ENCODE measurements at regions not wholly inside any gene's neighbourhood (a gene's known extent, or its start where the extent isn't known, plus 50 kb on each side); places are given as distances from the start of the nearest gene placed in this dataset.
"Not testable (repeated sequence)": the region's sequence is repeated elsewhere in the genome, so short reads cannot be mapped to it uniquely, and the experiment has no call there.

DNA sequence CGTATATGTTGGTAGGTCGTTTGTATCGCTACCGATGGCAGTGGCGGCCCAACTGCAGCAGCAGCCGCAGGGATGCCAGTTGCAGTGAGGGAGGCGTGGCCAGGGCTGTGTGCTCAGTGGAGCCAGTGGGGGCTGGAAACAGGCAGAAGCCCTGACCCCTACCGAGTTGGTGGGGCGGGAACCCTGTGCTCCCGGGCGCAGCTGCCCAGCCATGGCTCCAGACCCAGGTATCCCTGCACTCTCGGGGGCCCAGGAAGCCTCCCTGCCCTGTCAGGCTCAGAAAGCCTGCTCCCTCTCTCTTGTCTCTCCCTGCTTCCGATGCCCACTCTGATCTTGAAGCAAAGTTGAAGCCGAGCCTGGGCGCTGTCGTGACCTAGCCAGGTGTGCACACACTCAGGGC lies 78.6 kb upstream of the ITGB1 start:
- no peak for DNase-seq (ENCODE audit: low read depth)

GRCh38 chr10:33035411-33035810 lies 77.4 kb upstream of the ITGB1 start:
- no peak for DNase-seq (ENCODE audit: low read depth)

DNA sequence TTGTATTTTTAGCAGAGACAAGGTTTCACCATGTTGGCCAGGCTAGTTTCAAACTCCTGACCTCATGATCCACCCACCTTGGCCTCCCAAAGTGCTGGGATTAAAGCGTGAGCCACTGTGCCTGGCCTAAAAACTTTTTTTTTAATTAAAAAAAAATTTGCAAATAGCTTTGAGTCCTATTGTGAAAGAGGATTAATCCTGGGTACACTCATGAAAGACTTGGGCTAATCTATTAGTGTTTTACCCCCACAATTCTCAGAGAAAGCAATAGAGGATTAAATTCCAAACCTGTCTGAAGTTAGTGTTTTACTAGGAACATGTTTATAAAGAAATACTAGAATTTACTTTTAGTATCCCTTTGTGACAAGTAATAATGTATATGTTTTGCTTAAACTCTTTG lies 76.9 kb upstream of the ITGB1 start:
- DNase-seq (ENCODE audit: low read depth), result no peak

- DNase-seq (ENCODE audit: low read depth), result peak; percentile 38
Observed at GRCh38 chr10:33032654-33033151, 74.7 kb upstream of the ITGB1 start.

DNA sequence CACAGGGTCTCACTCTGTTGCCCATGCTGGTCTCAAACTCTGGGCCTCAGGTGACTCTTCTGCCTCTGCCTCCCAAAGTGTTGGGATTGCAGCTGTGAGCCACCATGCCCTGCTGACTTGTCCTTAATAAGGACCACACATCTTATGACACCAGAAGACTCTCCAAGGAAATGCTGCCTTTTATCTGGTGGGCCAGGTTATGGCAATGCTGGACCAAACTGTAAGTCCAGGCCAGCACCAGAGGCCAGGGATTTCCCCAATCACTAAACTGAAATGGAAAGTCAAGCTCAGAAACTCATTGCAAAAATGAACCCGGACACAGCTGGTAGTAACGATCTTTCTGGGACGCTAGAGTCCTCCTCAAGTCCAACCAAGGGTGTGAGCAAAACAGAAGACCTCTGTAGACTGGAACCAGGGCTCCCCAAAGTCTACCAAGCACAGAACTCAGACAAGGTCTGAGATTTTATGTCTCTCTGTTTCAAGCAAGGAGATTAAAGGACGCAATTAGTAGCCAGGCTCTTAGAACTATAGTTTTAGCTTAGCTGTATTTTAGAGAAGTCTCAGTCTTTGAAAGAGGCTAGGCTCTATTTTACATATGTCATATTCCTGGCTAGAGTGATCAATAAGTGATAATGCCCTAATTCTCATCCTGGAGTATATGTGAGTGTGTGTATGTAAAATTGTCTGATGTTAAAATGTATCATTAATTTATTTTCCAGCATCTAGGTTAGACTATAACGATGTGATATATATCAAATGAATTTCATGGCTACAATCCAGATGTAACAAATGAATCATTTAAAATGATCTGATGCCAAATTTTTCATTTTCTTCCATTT lies 74.0 kb upstream of the ITGB1 start:
- no peak for DNase-seq (ENCODE audit: low read depth)

DNA sequence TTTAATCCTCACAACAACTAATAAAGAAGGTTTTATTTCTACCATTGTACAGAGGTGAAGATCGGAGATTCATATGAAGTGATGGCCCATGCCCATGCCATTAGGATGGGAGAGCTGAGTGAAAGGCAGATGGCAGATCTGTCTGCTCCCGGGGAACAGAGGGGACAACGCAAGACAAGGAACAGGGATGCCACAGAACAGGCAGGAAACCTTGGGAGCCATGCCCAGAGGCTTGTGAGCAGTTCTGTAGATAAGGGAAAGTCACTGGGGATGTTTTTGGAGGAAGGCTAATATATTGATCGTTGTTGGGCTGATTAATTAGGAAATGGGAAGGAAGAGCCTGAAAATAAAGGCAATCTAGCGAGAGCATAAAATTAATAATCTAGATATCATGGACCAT lies 73.1 kb upstream of the ITGB1 start:
- no peak for DNase-seq (ENCODE audit: low read depth)

DNA sequence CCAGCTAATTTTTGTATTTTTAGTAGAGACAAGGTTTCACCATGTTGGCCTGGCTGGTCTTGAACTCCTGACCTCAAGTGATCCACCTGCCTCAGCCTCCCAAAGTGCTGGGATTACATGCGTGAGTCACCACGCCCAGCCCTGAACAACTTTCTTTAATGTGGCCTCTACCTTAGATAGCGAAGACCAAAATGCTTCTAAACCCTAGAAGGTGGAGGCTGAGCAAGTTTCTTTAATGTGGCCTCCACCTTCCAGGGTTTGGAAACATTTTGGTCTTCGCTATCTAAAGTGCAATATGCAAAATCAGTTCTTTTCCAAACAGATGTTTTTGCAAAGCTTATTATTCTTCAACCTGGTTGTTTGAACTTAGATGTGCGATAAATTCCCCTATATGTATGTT lies 70.5 kb upstream of the ITGB1 start:
- not testable (repeated sequence) for DNase-seq (ENCODE audit: low read depth)

- no peak for DNase-seq (ENCODE audit: low read depth)
Observed at GRCh38 chr10:33027088-33027487, 69.1 kb upstream of the ITGB1 start.

GRCh38 chr10:33026422-33026821 lies 68.4 kb upstream of the ITGB1 start:
- DNase-seq (ENCODE audit: low read depth), result no peak

GRCh38 chr10:33025910-33026309 lies 67.9 kb upstream of the ITGB1 start:
- DNase-seq (ENCODE audit: low read depth), result no peak

DNA sequence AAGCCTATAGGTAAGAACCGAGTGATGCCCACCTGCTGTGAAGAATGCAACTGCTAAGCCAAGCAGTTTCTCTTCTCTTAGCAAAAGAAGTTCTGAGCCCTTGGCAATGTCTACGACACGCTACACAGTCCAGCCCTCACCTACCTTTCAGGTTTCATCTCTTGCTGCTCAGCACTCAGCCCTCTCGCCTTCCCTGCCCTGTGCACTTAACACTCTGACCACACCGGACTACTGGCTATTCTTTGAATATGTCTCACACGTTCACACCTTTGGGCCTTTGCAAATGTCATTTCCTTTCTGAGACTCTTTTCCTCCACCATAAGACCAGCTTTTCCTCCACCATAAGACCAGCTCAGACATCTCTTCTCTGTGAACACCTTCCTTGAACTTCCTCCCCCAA lies 67.0 kb upstream of the ITGB1 start:
- no peak for DNase-seq (ENCODE audit: low read depth)

DNA sequence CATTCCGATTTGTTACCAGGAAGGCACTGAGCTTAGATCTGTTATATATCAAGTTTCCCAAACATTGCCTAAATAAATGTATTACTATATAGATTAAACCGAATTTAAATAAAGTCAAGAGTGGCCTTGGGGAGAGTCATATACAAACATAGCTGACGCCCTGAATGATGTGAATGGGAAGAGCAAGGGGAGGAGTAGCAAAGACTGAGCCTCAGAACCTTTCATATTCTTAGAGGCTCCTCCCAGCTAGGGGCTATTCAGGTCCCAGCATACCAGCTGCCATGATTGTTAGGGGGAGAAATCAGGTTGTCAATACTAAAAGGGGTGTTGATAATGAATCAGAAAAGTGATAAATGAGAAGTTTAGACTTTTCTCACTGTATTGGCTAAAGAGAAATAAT lies 64.7 kb upstream of the ITGB1 start:
- DNase-seq (ENCODE audit: low read depth), result no peak

DNA sequence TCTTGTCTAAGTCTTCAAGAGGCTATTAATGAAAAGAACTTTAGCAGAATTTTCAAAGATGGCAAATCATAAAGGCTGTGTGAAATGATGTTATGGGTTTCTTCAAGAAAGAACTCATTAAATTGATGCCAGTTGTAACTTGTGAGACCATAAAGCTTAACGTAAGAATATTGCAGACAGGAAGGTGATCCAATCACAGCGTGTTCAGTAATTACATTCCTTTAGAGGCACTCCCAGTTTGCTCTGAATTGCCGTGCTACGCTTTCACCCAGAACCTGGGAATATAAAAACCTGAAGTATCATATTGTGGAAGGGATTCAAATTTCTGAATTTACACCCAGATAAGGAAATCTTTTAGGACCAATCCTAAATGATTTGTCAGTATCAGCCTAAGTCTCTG lies 64.1 kb upstream of the ITGB1 start:
- no peak for DNase-seq (ENCODE audit: low read depth)

DNA sequence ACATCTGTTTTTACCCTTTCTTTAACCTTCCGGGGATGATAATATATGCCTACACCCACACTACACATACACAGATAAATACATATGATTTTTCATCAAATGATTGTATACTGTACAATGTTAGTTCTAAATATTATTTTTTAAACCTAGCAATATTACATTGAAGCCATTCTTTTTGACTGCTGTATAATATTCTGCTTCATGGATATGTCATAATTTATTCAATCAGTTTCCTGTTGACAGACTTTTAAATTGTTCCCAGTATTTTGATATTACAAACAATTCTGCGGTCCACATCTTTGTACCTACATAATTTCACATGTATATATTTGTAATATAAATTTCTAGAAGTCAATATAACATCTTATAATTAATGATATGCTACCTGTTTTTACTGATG lies 59.0 kb upstream of the ITGB1 start:
- DNase-seq (ENCODE audit: low read depth), result no peak

- peak; percentile 51 for DNase-seq (ENCODE audit: low read depth)
Observed at GRCh38 chr10:33015761-33016547, 57.9 kb upstream of the ITGB1 start.

- DNase-seq (ENCODE audit: low read depth), result not testable (repeated sequence)
Observed at GRCh38 chr10:33013331-33013730, 55.3 kb upstream of the ITGB1 start.

- DNase-seq (ENCODE audit: low read depth), result peak; percentile 41
Observed at GRCh38 chr10:33012306-33012705, 54.3 kb upstream of the ITGB1 start.

- DNase-seq (ENCODE audit: low read depth), result peak; percentile 85
Observed at GRCh38 chr10:33010132-33011037, 52.4 kb upstream of the ITGB1 start.

GRCh38 chr10:33009244-33010131 lies 51.5 kb upstream of the ITGB1 start:
- DNase-seq (ENCODE audit: low read depth), result no peak

DNA sequence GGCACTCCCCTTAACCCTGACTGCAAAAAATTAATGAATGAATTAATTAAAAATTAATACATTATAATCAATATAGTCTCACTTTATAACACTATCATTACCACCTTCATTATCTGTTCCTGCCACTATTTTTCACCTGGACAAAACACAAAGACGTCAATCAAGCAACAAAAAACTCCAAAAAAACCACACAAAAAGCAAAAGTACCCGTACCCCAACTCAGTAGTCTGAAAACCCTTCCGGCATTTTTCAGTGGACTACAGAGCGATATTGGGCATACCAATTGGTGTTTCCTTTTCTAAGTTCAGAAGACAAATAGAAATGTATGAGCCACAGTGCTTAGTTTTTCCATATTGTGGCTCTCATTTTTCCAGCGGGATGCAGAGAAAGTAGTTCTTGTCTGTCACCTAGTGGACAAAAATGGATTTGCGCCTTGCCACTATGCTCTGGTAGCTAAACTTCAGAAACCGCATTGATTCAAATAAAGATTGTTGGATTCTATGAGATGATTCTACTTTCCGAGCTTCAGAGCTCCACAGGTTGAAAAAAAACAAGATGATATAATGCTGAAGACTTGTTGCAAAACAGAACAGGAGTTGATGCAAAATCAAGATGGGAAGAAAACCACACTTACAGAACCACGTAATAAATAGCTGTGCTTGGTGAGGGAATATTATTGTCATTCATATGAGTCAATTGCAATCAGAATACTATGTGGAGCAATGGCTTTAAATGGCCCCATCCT lies 50.6 kb upstream of the ITGB1 start:
- peak; percentile 91 for DNase-seq (ENCODE audit: low read depth)
